Heart right ventricle (tissue), 16 donors: ENCODE measurements at regions not wholly inside any gene's neighbourhood (a gene's known extent, or its start where the extent isn't known, plus 50 kb on each side); places are given as distances from the start of the nearest gene placed in this dataset.
"Not testable (repeated sequence)": the region's sequence is repeated elsewhere in the genome, so short reads cannot be mapped to it uniquely, and the experiment has no call there.

Experiments used
- ATAC-seq, 8 donors: fragments of 200-7000 bp; cut with Tn5 transposase; one replicate each; pipeline ENCODE4 v1.9.1; 2020; ENCODE audit warnings: mild to moderate bottlenecking in 8 of 8, moderate library complexity in 8 of 8, moderate number of reproducible peaks in 1 of 8
- DNase-seq, 2 donors: peaks; one replicate each; pipeline ENCODE4 v3.0.0-alpha.2; 2020
- H3K27ac ChIP-seq, 10 donors: fragments of 200-600 bp; sonication (generic) in 2 of 10; one replicate each; pipeline versions ENCODE4 v1.5.0 to v1.8.0; 2020 to 2022; ENCODE audit warnings: mild to moderate bottlenecking in 3 of 10
- H3K27me3 ChIP-seq, 7 donors: fragments of 200-600 bp; one replicate each; pipeline ENCODE4 v1.8.0; 2021 to 2022; ENCODE audit warnings: mild to moderate bottlenecking in 2 of 7
- H3K36me3 ChIP-seq, 9 donors: fragments of 200-600 bp; sonication (generic) in 1 of 9; one replicate each; pipeline versions ENCODE4 v1.5.0 to v1.8.0; 2020 to 2022; ENCODE audit warnings: mild to moderate bottlenecking in 2 of 9
- H3K4me1 ChIP-seq, 9 donors: fragments of 200-600 bp; sonication (generic) in 1 of 9; one replicate each; pipeline versions ENCODE4 v1.5.0 to v1.8.0; 2020 to 2022; ENCODE audit warnings: mild to moderate bottlenecking in 4 of 9
- H3K4me3 ChIP-seq, 10 donors: fragments of 200-600 bp; sonication (generic) in 2 of 10; one replicate each; pipeline versions ENCODE4 v1.5.0 to v1.8.0; 2020 to 2022; ENCODE audit warnings: mild to moderate bottlenecking in 7 of 10, moderate library complexity in 2 of 10
- H3K9me3 ChIP-seq, 11 donors: fragments of 200-600 bp in 10 of 11; sonication (generic) in 2 of 11; one replicate each; pipeline versions ENCODE4 v1.5.0 to v1.8.0; 2013 to 2022; ENCODE audit warnings: mild to moderate bottlenecking in 2 of 11, control low read depth in 1 of 11, moderate library complexity in 1 of 11
- CTCF ChIP-seq, 9 donors: fragments of 200-600 bp; sonication (generic) in 2 of 9; IDR thresholded peaks; one replicate each; pipeline versions ENCODE4 v1.5.0 to v1.8.0; 2021 to 2022; ENCODE audit warnings: antibody characterized with exemption in 9 of 9, mild to moderate bottlenecking in 5 of 9, moderate library complexity in 1 of 9
- WGBS, 2 donors: extraction: QIAGEN DNeasy Blood & Tissue Kit; methylation state at CpG; one replicate each; pipeline ENCODE4 v1.1.7; 2013; ENCODE audit warnings: inconsistent platforms in 1 of 2; 5-methylcytosine and 5-hydroxymethylcytosine counted together
- intact Hi-C, 10 donors: fragments of 100-400 bp; cut with DNase I; formaldehyde crosslinking; loops; one replicate each; pipeline versions ENCODE4 v1.11.1 to v1.14.2; 2022
- donor health status: Arrhythmogenic right ventricular cardiomyopathy.
- donor health status: ischemic (EF 13 %, LVEDD 7.1; RV severe dilation, severe dysfunction).
- donor health status: healthy with polysubstance abuse.
- donor health status: DM: no; HTN: yes; CAD: no.
- donor health status: DM: no; HTN: no; CAD: no.
- donor health status: ischemic (EF 25% LVEDD 6.9; RV normal size, moderate dysfunction).
- donor health status: ischemic (EF 25% LVEDD 5.7; RV mildly dilated, moderate dysfunction).
- donor health status: healthy.
- donor health status: DM: yes; HTN: yes; CAD: no.
- donor health status: Ischemic cardiomyopathy.
- donor health status: ischemic (EF 35%, LVEDD 5.7; RV mildly dilated, moderate dysfunction).
- donor health status: nonischemic (EF 11% LVEDD 7.7; RV severe dilation, severe dysfunction).
- donor health status: DM: yes; HTN: yes; CAD: no.
- donor health status: PGD.
- donor health status: ischemic (EF 29% LVEDD 5.4; RV normal size, mild dysfunction).
- donor health status: nonischemic (EF 23%, LVEDD 6.1; RV moderate dilation, normal function).

- H3K9me3 ChIP-seq: peaks cover 0 to 13% (median 0%) of the 10 kb centered on the region in 11 donors
- no peaks in the 10 kb centered on the region for H3K36me3 ChIP-seq
- intact Hi-C loops: no loop called here
- ATAC-seq (no peak), DNase-seq (no peak)
- TF ChIP-seq CTCF (IDR thresholded peaks at IDR 0.05): no peak
- 92% methylated on average over 1 of the region's 1 CpG for WGBS, 2 donors
- no peaks in the 10 kb centered on the region for H3K4me1 ChIP-seq
- H3K27me3 ChIP-seq: peaks cover 0 to 3% (median 0%) of the 10 kb centered on the region in 7 donors
- H3K4me3 ChIP-seq: no peak overlapping the region
- H3K27ac ChIP-seq: no peak overlapping the region
Observed at GRCh38 chr12:91460469-91460868, 277.9 kb upstream of the DCN start.

GRCh38 chr12:91455321-91455720 is 272.7 kb upstream of the DCN start:
- no peak overlapping the region for H3K4me3 ChIP-seq
- DNase-seq: no peak
- TF ChIP-seq CTCF (IDR thresholded peaks at IDR 0.05): no peak
- intact Hi-C loops: no loop called here
- peaks cover 0 to 3% (median 0%) of the 10 kb centered on the region in 7 donors for H3K27me3 ChIP-seq
- no peak for ATAC-seq
- WGBS, 2 donors: 69 to 70% methylated on average over 5 of the region's 5 CpGs
- H3K4me1 ChIP-seq: no peaks in the 10 kb centered on the region
- H3K9me3 ChIP-seq: peaks cover 0 to 16% (median 0%) of the 10 kb centered on the region in 11 donors
- no peak overlapping the region for H3K27ac ChIP-seq
- no peaks in the 10 kb centered on the region for H3K36me3 ChIP-seq

- no peak for TF ChIP-seq CTCF (IDR thresholded peaks at IDR 0.05)
- Histone ChIP-seq H3K4me1 (no peaks in the 10 kb centered on the region), H3K27ac (no peak overlapping the region), H3K4me3 (no peak overlapping the region), H3K9me3 (peaks cover 0 to 24% (median 0%) of the 10 kb centered on the region in 11 donors), H3K27me3 (peaks cover 0 to 3% (median 0%) of the 10 kb centered on the region in 7 donors), H3K36me3 (no peaks in the 10 kb centered on the region)
- no peak for ATAC-seq
- no peak for DNase-seq
- intact Hi-C loops: no loop called here
- 63 to 68% methylated on average over 2 of the region's 2 CpGs for WGBS, 2 donors
Observed at GRCh38 chr12:91454179-91454578, 271.6 kb upstream of the DCN start.

GRCh38 chr12:91452464-91452863 is 269.8 kb upstream of the DCN start:
- H3K4me3 ChIP-seq, DNase-seq, H3K27me3 ChIP-seq, H3K4me1 ChIP-seq, ATAC-seq, H3K36me3 ChIP-seq, H3K27ac ChIP-seq, intact Hi-C loops: not testable (repeated sequence)
- no CpG with 5 or more reads among the region's 2 CpGs for WGBS, 2 donors
- H3K9me3 ChIP-seq: peaks cover 0 to 26% (median 0%) of the 10 kb centered on the region in 11 donors

GRCh38 chr12:91441993-91442952 is 259.7 kb upstream of the DCN start:
- Histone ChIP-seq H3K4me1 (no peaks in the 10 kb centered on the region), H3K27me3 (no peaks in the 10 kb centered on the region), H3K4me3 (no peak overlapping the region), H3K9me3 (peaks cover 0 to 6% (median 0%) of the 10 kb centered on the region in 11 donors), H3K36me3 (no peaks in the 10 kb centered on the region), H3K27ac (no peak overlapping the region)
- intact Hi-C loops: no loop called here
- ATAC-seq: no peak
- WGBS, 2 donors: 70 to 74% methylated on average over 3 of the region's 3 CpGs
- no peak for DNase-seq
- TF ChIP-seq CTCF (IDR thresholded peaks at IDR 0.05): no peak
